OCI-LY7 (cell line): ENCODE measurements at regions not wholly inside any gene's neighbourhood (a gene's known extent, or its start where the extent isn't known, plus 50 kb on each side); places are given as distances from the start of the nearest gene placed in this dataset.

Experiments used
- BruUV-seq: library from RNA; stranded (reverse); fragments of 400-500 nt; replicated peaks from 2 replicates; lab custom pipeline; 2021; lab: Mats Ljungman, UMichigan
- CTCF ChIA-PET: fragments of 300-600 bp; sonication (Branson Sonifier 250); formaldehyde crosslinking; loops from one replicate; lab custom pipeline; 2022; ENCODE audit warnings: antibody characterized with exemption; ENCODE audit not compliant: unreplicated experiment; lab: Charles Lee
- POLR2A ChIA-PET: fragments of 300-600 bp; sonication (Branson Sonifier 250); formaldehyde crosslinking; loops from one replicate; lab custom pipeline; 2022; ENCODE audit warnings: antibody characterized with exemption; lab: Charles Lee
- DNase-seq: peaks from one replicate; pipeline ENCODE4 v3.0.0-alpha.2; 2015; ENCODE audit warnings: low spot score
- H2AFZ ChIP-seq: fragments of 200-600 bp; sonication (generic), shearing (Covaris generic); 2 replicates; pipeline ENCODE4 v1.6.1; 2014; ENCODE audit warnings: mild to moderate bottlenecking, antibody characterized with exemption, low read length, moderate library complexity
- H3K27ac ChIP-seq: fragments of 200-600 bp; sonication (generic); 2 replicates; pipeline ENCODE4 v1.5.1; 2014; ENCODE audit warnings: mixed run types, low read depth, mild to moderate bottlenecking, moderate library complexity, low read length, inconsistent platforms; ENCODE audit not compliant: poor library complexity, severe bottlenecking
- H3K36me3 ChIP-seq: fragments of 200-600 bp; sonication (generic); 2 replicates; pipeline ENCODE4 v1.6.1; 2014; ENCODE audit warnings: mild to moderate bottlenecking, antibody characterized with exemption, low read length, moderate library complexity, mixed read lengths; ENCODE audit not compliant: insufficient read depth
- H3K4me1 ChIP-seq: fragments of 200-600 bp; sonication (generic); 2 replicates; pipeline ENCODE4 v1.5.1; 2014; ENCODE audit warnings: mild to moderate bottlenecking, low read length; ENCODE audit not compliant: insufficient read depth, poor library complexity, severe bottlenecking
- H3K4me2 ChIP-seq: fragments of 200-600 bp; sonication (generic); 2 replicates; pipeline ENCODE4 v1.6.1; 2014; ENCODE audit warnings: mild to moderate bottlenecking, low read length
- H3K4me3 ChIP-seq: fragments of 200-600 bp; sonication (generic); 2 replicates; pipeline ENCODE4 v1.5.1; 2014; ENCODE audit warnings: mild to moderate bottlenecking, low read depth, low read length; ENCODE audit not compliant: poor library complexity, severe bottlenecking
- H3K79me2 ChIP-seq: fragments of 200-600 bp; sonication (generic); 2 replicates; pipeline ENCODE4 v1.6.1; 2016; ENCODE audit warnings: low read depth, mild to moderate bottlenecking, low read length, moderate library complexity, mixed read lengths; ENCODE audit not compliant: insufficient read depth
- H3K9me2 ChIP-seq: fragments of 200-600 bp; sonication (generic); 2 replicates; pipeline ENCODE4 v1.6.1; 2016; ENCODE audit warnings: mild to moderate bottlenecking, low read length, mixed read lengths; ENCODE audit not compliant: insufficient read depth
- H3K9me3 ChIP-seq: fragments of 200-600 bp; sonication (generic); 2 replicates; pipeline ENCODE4 v1.6.1; 2014; ENCODE audit warnings: mild to moderate bottlenecking, mixed run types, low read length, mixed read lengths
- H4K20me1 ChIP-seq: fragments of 200-600 bp; sonication (generic); 2 replicates; pipeline ENCODE4 v1.6.1; 2014; ENCODE audit warnings: mild to moderate bottlenecking, antibody characterized with exemption, low read length, moderate library complexity, mixed read lengths; ENCODE audit not compliant: insufficient read depth
- CTCF ChIP-seq: fragments of 200-600 bp; sonication (generic); conservative IDR thresholded peaks from 2 replicates; pipeline ENCODE4 v1.5.1; 2014; ENCODE audit warnings: mild to moderate bottlenecking, antibody characterized with exemption, low read length, moderate library complexity, mixed read lengths
- EZH2phosphoT487 ChIP-seq: fragments of 200-600 bp; sonication (generic); IDR thresholded peaks from 2 replicates; pipeline ENCODE4 v1.6.1; 2018; ENCODE audit warnings: low read depth, borderline replicate concordance, mild to moderate bottlenecking, mixed run types, antibody characterized with exemption, low read length, moderate library complexity, mixed read lengths
- intact Hi-C: fragments of 100-400 bp; cut with micrococcal nuclease; formaldehyde crosslinking; loops from one replicate; pipeline ENCODE4 v1.10.0; 2022; ENCODE audit not compliant: unreplicated experiment

GRCh38 chr5:96045888-96046287, 84.2 kb upstream of the ELL2 start:
- DNase-seq, result no peak
- H3K36me3 ChIP-seq, result no peaks in the 10 kb centered on the region
- H3K9me3 ChIP-seq, result no peaks in the 10 kb centered on the region
- no peak overlapping the region for H3K27ac ChIP-seq
- H2AFZ ChIP-seq, result no peak overlapping the region
- intact Hi-C loops, result no loop called here
- no peaks in the 10 kb centered on the region for H3K79me2 ChIP-seq
- H3K9me2 ChIP-seq, result no peaks in the 10 kb centered on the region
- TF ChIP-seq CTCF, result no peak
- no peak for TF ChIP-seq EZH2phosphoT487
- H3K4me1 ChIP-seq, result no peaks in the 10 kb centered on the region
- H3K4me3 ChIP-seq, result no peak overlapping the region
- ChIA-PET POLR2A (no interaction called here), CTCF (no interaction called here)
- BruUV-seq, result no TSS peak
- no peak overlapping the region for H3K4me2 ChIP-seq
- no peaks in the 10 kb centered on the region for H4K20me1 ChIP-seq

DNA sequence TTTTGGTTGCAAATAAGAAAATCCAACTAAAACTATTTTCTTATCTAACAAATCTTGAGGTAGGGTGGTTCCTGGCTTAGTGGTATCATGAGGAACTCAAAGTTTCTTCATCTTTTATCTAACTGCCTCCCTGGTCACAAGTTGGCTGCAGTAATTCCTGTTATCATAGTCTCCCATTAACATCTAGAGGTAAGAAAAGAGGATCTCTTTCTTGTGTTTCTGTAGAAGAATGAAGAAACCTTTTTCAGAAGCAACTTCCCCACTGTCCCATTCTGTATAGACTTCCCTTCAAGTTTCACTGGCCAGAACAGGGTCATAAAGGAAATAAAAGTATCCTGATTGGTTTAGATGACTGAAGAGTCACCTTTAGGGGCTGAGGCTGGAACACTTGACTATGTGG, 81.8 kb upstream of the ELL2 start:
- BruUV-seq, result no TSS peak
- no peak for DNase-seq
- no peaks in the 10 kb centered on the region for H3K79me2 ChIP-seq
- no peaks in the 10 kb centered on the region for H3K9me3 ChIP-seq
- ChIA-PET CTCF (no interaction called here), POLR2A (no interaction called here)
- H3K4me1 ChIP-seq, result no peaks in the 10 kb centered on the region
- no peaks in the 10 kb centered on the region for H4K20me1 ChIP-seq
- no peak overlapping the region for H3K27ac ChIP-seq
- TF ChIP-seq EZH2phosphoT487, result no peak
- no peak for TF ChIP-seq CTCF
- H3K36me3 ChIP-seq, result no peaks in the 10 kb centered on the region
- H3K9me2 ChIP-seq, result no peaks in the 10 kb centered on the region
- no peak overlapping the region for H3K4me2 ChIP-seq
- intact Hi-C loops, result no loop called here
- no peak overlapping the region for H3K4me3 ChIP-seq
- no peak overlapping the region for H2AFZ ChIP-seq

DNA sequence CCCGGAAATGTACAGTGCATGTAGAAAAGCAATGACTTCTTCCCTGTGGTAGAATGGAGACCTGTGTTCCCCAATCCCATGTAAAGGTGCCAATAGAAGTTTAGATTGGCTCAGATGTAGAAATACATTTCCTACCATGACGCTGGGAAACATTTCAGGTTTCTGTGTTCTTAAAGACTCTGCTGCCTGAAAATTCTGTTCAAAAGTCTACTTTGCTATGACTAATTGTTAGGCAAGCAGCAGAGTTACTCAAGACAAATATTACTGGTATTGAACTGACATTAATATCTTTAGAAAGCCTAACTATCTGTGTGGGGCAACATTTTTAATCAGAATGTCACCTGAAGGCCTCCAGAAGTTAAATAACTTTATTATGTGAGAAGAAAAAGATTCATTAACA, 75.5 kb upstream of the ELL2 start:
- CTCF ChIA-PET, result no interaction called here

More for the DNA sequence above, 75.5 kb upstream of the ELL2 start:
- H2AFZ ChIP-seq, result no peak overlapping the region
- no peaks in the 10 kb centered on the region for H3K9me3 ChIP-seq
- no peak overlapping the region for H3K4me2 ChIP-seq
- H3K4me3 ChIP-seq, result no peak overlapping the region
- H3K4me1 ChIP-seq, result no peaks in the 10 kb centered on the region
- intact Hi-C loops, result no loop called here
- no peaks in the 10 kb centered on the region for H4K20me1 ChIP-seq
- H3K36me3 ChIP-seq, result no peaks in the 10 kb centered on the region
- no peak for DNase-seq
- BruUV-seq, result no TSS peak
- no peak overlapping the region for H3K27ac ChIP-seq
- POLR2A ChIA-PET, result no interaction called here
- no peaks in the 10 kb centered on the region for H3K9me2 ChIP-seq
- H3K79me2 ChIP-seq, result no peaks in the 10 kb centered on the region
- TF ChIP-seq CTCF (no peak), EZH2phosphoT487 (no peak)
